GM18508 (cell line): ENCODE measurements at regions not wholly inside any gene's neighbourhood (a gene's known extent, or its start where the extent isn't known, plus 50 kb on each side); places are given as distances from the start of the nearest gene placed in this dataset.
A peak's percentile ranks its signal among the peaks of the same experiment; 100 is the strongest.

ENCODE experiments used
- ATAC-seq: cut with Tn5 transposase; IDR thresholded peaks from one replicate; pipeline ENCODE4 v1.9.1; 2021; ENCODE audit warnings: moderate number of reproducible peaks; ENCODE audit not compliant: insufficient read depth, unreplicated experiment

- ATAC-seq: peak; percentile 59
Measured at GRCh38 chr1:58156124-58156468, 390.4 kb downstream of the OMA1 start.

GRCh38 chr1:58155418-58156123 lies 391.0 kb downstream of the OMA1 start:
- ATAC-seq: no peak

- no peak for ATAC-seq
Measured at GRCh38 chr1:58154256-58154655, 392.3 kb downstream of the OMA1 start.

GRCh38 chr1:58152697-58153096 lies 393.8 kb downstream of the OMA1 start:
- ATAC-seq: no peak

GRCh38 chr1:58149271-58149812 lies 397.2 kb downstream of the OMA1 start:
- ATAC-seq: no peak

GRCh38 chr1:58144698-58145270 lies 401.7 kb downstream of the OMA1 start:
- no peak for ATAC-seq

GRCh38 chr1:58143972-58144697 lies 402.4 kb downstream of the OMA1 start:
- ATAC-seq: no peak

DNA sequence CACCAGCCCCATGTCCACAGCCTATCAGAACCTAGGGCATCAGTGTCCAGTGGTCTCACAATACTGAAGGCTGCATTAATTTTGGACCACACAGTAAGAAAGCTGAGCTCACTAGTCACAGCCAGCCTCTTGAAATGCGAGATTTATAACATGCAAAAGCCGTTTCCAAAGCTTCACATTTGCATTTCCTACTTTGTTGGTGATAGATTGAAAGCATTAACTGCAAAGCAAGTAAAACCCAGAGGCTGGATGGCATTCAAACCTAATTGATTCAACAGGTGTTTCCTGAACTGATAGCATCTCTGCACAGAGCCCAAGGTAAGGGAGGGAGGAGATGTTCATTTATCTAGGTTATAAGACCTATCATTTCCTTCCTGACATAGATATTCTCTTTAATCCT lies 410.1 kb downstream of the OMA1 start:
- ATAC-seq: no peak

DNA sequence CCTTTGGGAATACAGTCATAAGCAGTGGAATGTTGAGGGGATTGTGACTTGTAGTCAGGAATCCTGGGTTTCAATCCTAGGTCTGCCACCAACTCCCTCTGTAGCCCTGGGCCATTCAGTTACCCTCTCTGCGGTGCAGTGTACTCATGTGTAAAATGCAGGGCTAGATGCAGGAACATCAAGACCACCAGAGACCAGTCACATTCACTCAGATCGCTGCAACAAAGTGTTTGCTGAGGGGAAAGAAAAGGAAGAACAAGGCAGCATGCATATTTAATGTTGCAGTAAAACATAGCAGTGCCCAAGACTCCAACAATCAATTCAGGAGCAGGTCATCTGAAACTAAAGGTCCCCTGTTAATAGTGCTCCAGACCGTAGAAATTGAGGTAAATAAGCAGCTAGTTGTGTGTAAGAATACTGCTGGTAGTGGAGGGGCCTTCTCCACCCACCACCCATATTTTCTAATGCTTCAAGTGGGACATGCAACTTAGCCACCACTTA lies 410.7 kb downstream of the OMA1 start:
- ATAC-seq: no peak

DNA sequence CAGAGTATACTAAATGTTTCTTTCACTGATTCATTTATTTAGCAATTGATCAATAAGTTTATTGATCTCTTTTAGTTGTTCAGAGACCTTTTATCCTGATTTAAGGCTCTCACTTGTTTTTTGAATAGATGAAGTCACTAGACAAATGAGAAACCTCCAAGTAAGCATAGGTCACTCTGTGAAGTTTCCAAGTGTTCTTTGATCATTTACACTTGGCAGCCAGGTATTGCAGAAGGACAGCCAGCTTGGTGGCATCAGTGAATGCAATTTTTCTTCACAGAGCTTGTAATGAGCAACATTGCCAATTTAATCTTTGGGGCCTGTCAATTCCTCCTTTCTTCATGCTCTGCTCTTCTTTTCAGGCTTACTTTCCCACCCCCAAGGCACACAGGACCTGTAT lies 413.0 kb downstream of the OMA1 start:
- ATAC-seq: no peak

DNA sequence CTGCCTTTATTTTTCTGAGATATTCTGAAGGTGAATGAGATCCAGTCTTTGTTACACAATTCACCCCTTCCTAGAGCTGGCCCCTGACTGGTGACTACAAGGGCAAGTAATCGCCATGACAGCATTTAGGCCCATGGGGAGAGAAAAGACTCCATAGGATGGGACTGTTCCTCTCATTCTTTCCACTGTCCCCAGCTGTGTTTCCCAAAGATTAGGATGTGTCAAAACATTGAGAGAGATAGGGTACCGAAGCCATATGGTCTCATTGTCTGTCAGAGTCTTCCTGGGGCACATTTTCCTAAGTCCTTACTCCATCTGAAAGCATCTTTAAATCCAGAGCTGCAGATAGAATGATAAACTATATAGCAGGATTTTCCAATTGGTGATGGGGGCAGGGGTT lies 423.5 kb downstream of the OMA1 start:
- ATAC-seq: no peak

- no peak for ATAC-seq
Measured at GRCh38 chr1:58119971-58120370, 426.6 kb downstream of the OMA1 start.

DNA sequence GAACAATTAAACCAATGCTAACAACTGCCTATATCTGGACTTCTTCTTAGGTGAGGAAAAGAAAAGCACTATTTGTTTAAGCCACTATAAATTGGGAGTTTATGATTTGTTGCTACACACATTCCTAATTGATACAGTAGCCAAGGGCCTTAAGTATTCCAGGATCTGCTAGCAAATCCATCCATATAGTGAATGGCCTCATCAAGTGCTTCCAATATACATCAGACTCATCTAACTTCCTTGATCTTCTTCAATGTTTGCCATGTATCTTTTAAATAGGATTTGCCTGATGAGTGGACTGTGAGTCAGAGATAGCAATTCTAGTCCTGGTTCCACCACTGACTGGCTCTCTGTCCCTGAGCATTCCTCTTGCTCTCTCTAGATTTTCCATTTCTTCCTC lies 430.2 kb downstream of the OMA1 start:
- ATAC-seq: no peak

GRCh38 chr1:58109646-58110200 lies 436.8 kb downstream of the OMA1 start:
- no peak for ATAC-seq

DNA sequence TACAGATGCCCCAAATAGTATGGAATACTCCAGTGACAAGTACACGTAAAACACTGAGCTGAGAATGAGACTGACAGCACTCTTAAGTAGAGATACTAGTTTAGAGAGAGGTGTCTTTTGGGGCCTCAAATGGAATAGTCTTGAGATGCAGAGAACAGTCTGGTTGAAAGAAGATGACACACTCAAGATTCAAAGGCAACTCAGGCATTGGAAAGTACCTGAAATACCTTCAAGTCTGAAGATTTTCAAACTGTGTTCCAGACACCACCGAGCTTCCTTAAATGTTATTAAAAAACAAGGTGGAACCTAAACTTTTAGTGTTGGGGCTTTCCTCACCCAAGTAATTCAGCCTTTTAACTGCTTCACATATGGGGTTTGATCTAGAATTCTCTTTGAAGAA lies 437.7 kb downstream of the OMA1 start:
- no peak for ATAC-seq

GRCh38 chr1:58107943-58108342 lies 438.6 kb downstream of the OMA1 start:
- no peak for ATAC-seq

- ATAC-seq: peak; percentile 83
Measured at GRCh38 chr1:58104960-58105359, 441.6 kb downstream of the OMA1 start.

- no peak for ATAC-seq
Measured at GRCh38 chr1:58096714-58097113, 449.8 kb downstream of the OMA1 start.

- ATAC-seq: no peak
Measured at GRCh38 chr1:58095183-58095582, 451.3 kb downstream of the OMA1 start.

DNA sequence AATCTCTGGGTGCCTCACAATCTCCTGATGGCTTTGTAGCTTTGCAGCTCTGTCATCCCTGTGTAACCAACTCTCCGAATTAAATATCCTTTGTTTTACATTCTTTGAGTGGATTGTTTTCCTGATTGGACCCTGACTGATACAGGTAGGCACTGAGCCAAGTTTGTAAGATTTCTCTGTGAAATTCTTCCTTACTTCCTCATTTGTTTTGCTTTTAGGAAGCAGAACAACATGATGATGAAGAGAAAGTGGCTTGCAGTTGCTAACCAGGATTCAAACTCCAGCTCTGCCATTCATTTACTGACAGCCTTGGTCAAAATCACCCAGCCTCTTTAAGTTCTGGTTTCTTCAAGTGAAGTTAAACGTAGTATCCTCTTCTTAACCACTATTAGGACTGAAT lies 452.3 kb downstream of the OMA1 start:
- no peak for ATAC-seq

DNA sequence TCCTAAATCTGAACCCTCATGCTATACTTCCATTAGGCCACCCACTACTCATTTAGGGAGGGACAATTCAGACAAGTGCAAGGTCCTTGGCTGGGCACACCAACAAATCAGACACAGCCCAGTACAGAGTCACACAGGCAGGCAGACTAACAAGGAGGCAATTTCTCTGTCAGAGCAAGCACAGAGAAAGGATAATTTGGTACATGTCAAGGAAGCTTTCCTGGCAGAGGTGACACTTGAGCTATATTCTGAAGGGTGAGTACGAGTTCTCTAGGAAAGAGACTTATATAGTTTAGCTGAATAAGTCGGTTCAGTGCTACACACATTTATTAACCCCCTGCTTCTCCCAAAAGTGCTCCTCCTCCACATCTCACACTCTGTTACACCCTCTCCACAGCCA lies 455.9 kb downstream of the OMA1 start:
- ATAC-seq: no peak
